MCF 10A (cell line): ENCODE measurements at regions not wholly inside any gene's neighbourhood (a gene's known extent, or its start where the extent isn't known, plus 50 kb on each side); places are given as distances from the start of the nearest gene placed in this dataset.

Experiments used
- BruUV-seq: library from RNA; stranded (reverse); fragments of 400-500 nt; replicated peaks from 2 replicates; lab custom pipeline; 2021; lab: Mats Ljungman, UMichigan
- CTCF ChIA-PET: fragments of 300-600 bp; sonication (Branson Sonifier 250); formaldehyde crosslinking; extraction: SDS; loops from one replicate; lab custom pipeline; 2021; ENCODE audit warnings: antibody characterized with exemption, inconsistent platforms; lab: Yijun Ruan, JAX
- POLR2A ChIA-PET: fragments of 300-600, 350-650 bp; sonication (Branson Sonifier 250); formaldehyde crosslinking; extraction: SDS; loops from one replicate; lab custom pipeline; 2020; ENCODE audit warnings: antibody characterized with exemption, inconsistent platforms; lab: Yijun Ruan, JAX
- DNase-seq: peaks from one replicate; pipeline ENCODE4 v3.0.0-alpha.2; 2018; ENCODE audit not compliant: unreplicated experiment
- H3K27ac Mint-ChIP-seq: one replicate; pipeline ENCODE4 v1.8.0; 2022; ENCODE audit warnings: mild to moderate bottlenecking, low read depth, mixed read lengths; ENCODE audit not compliant: unreplicated experiment
- H3K27me3 Mint-ChIP-seq: one replicate; pipeline ENCODE4 v1.8.0; 2022; ENCODE audit warnings: mixed read lengths; ENCODE audit not compliant: insufficient read depth, unreplicated experiment
- H3K36me3 Mint-ChIP-seq: one replicate; pipeline ENCODE4 v1.8.0; 2022; ENCODE audit warnings: mild to moderate bottlenecking, moderate library complexity, mixed read lengths; ENCODE audit not compliant: insufficient read depth, unreplicated experiment
- H3K4me1 Mint-ChIP-seq: one replicate; pipeline ENCODE4 v1.8.0; 2022; ENCODE audit warnings: mixed read lengths; ENCODE audit not compliant: insufficient read depth, unreplicated experiment
- H3K4me3 Mint-ChIP-seq: one replicate; pipeline ENCODE4 v1.8.0; 2022; ENCODE audit warnings: mild to moderate bottlenecking, moderate library complexity, mixed read lengths; ENCODE audit not compliant: unreplicated experiment
- H3K9me3 Mint-ChIP-seq: one replicate; pipeline ENCODE4 v1.8.0; 2022; ENCODE audit warnings: mixed read lengths; ENCODE audit not compliant: unreplicated experiment
- intact Hi-C: fragments of 100-400 bp; cut with micrococcal nuclease; formaldehyde crosslinking; loops from 2 replicates; pipeline ENCODE4 v1.14.1; 2022
- TF ChIP-seq, protein P1 (sequence below): fragments of 200-600 bp; IDR thresholded peaks from one replicate; pipeline ENCODE4 v1.8.0; 2022; ENCODE audit warnings: antibody characterized with exemption, mild to moderate bottlenecking; ENCODE audit not compliant: unreplicated experiment

DNA sequence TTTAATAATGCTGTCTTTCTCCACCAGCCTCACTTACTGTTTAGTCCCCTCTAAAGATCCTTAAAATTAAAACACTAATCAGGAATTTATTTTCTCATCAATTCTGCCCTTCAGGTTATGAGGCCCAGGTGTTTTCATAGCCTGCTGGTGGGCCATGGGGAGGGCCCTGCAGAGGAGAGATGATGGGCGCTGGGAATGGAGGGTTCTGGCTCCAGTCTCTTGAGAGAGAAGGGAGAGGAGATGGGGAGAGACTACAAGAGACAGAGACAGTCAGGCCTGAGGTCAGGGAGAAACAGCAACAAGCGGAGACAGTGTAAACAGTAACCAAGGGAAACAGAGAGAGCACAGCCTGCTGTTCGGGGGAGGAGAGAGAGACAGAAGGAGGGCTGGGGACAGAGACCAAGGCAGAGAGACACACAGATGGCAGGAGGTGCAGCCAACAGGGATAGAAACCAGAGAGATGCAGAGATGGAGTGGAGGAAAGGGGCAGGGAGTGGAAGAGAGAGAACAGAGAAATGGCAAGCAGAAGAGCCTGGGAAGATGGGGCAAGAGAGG is 187.3 kb upstream of the SYT13 start:
- TF ChIP-seq, protein P1, sequence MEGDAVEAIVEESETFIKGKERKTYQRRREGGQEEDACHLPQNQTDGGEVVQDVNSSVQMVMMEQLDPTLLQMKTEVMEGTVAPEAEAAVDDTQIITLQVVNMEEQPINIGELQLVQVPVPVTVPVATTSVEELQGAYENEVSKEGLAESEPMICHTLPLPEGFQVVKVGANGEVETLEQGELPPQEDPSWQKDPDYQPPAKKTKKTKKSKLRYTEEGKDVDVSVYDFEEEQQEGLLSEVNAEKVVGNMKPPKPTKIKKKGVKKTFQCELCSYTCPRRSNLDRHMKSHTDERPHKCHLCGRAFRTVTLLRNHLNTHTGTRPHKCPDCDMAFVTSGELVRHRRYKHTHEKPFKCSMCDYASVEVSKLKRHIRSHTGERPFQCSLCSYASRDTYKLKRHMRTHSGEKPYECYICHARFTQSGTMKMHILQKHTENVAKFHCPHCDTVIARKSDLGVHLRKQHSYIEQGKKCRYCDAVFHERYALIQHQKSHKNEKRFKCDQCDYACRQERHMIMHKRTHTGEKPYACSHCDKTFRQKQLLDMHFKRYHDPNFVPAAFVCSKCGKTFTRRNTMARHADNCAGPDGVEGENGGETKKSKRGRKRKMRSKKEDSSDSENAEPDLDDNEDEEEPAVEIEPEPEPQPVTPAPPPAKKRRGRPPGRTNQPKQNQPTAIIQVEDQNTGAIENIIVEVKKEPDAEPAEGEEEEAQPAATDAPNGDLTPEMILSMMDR = no peak
- Mint-ChIP-seq H3K27ac (no peak overlapping the region), H3K36me3 (no peaks in the 10 kb centered on the region), H3K4me1 (no peaks in the 10 kb centered on the region), H3K4me3 (no peak overlapping the region), H3K9me3 (no peaks in the 10 kb centered on the region), H3K27me3 (peaks cover 36% of the 10 kb centered on the region)
- no TSS peak for BruUV-seq
- intact Hi-C loops = no loop called here
- no peak for DNase-seq
- POLR2A ChIA-PET = no interaction called here
- CTCF ChIA-PET = no interaction called here

DNA sequence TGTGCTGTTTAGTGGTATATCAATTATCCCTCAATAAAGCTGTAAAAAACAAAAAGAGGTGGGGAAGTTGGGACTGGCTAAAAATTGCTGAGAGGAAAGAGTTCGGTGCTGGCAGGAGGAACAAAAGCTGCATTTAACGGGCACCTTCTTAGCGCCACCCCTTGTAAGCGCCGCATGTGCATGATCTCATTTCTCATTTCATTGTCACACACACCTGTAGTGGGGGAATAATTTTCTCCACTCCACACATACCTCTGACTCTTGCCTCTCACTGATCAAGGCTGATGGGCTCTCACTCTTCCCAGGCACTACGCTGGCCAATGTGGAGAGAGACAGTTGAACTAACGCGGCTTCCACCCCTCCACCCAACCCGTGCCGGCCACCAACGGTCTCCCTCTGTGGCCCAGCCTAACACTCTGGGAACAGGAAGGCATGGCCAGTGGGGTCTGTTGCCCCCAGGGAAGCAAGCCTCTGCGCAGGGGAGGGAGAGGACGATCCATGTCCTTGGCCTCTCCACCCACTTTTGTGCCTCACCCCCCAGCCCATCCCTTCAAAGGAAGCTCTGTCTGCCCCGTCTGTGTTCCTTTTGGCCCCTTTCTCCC is 186.7 kb upstream of the SYT13 start:
- H3K27me3 Mint-ChIP-seq = peaks cover 30% of the 10 kb centered on the region
- H3K27ac Mint-ChIP-seq = no peak overlapping the region
- no peak for DNase-seq
- no peaks in the 10 kb centered on the region for H3K9me3 Mint-ChIP-seq
- ChIA-PET CTCF (interaction anchor here (0.9 kb wide), 1 partner anchor 198 kb away, joined by 3 read pairs; no protein-coding TSS in a partner anchor), POLR2A (no interaction called here)
- BruUV-seq = no TSS peak
- TF ChIP-seq, protein P1 = no peak
- intact Hi-C loops = no loop called here
- H3K4me3 Mint-ChIP-seq = no peak overlapping the region
- no peaks in the 10 kb centered on the region for H3K36me3 Mint-ChIP-seq
- no peaks in the 10 kb centered on the region for H3K4me1 Mint-ChIP-seq

DNA sequence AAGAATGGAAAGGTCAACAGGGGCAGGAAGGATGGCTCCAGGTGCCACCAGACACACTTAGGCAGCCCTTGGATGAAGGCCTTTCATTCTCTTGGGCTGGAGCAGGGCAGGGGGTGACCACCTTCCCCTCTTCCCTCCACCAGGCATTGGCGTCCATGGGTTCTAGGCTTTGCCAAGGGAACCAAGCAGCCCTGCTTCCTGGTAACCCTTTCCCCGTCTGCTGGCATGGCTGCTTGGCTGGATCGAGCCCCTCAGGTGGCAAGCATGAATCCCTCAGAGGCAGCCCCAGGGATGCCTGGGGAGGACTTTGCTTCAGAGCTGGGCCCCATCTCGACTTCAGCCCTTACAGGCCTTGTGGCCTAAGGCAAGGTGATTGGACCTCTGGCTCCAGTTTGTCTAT is 185.1 kb upstream of the SYT13 start:
- no peaks in the 10 kb centered on the region for H3K9me3 Mint-ChIP-seq
- H3K4me3 Mint-ChIP-seq = no peak overlapping the region
- POLR2A ChIA-PET = no interaction called here
- no TSS peak for BruUV-seq
- DNase-seq = no peak
- no peaks in the 10 kb centered on the region for H3K36me3 Mint-ChIP-seq
- peaks cover 17% of the 10 kb centered on the region for H3K27me3 Mint-ChIP-seq
- CTCF ChIA-PET = interaction anchor here (0.7 kb wide), 1 partner anchor 19 kb away, joined by 3 read pairs; no protein-coding TSS in a partner anchor
- no peaks in the 10 kb centered on the region for H3K4me1 Mint-ChIP-seq
- TF ChIP-seq, protein P1 = no peak
- no peak overlapping the region for H3K27ac Mint-ChIP-seq
- intact Hi-C loops = no loop called here

- no TSS peak for BruUV-seq
- POLR2A ChIA-PET = no interaction called here
Measured at GRCh38 chr11:45470794-45471167, 184.6 kb upstream of the SYT13 start.

More at GRCh38 chr11:45470794-45471167, 184.6 kb upstream of the SYT13 start:
- no peak for DNase-seq
- no peak overlapping the region for H3K27ac Mint-ChIP-seq
- no peaks in the 10 kb centered on the region for H3K9me3 Mint-ChIP-seq
- H3K4me1 Mint-ChIP-seq = no peaks in the 10 kb centered on the region
- H3K36me3 Mint-ChIP-seq = no peaks in the 10 kb centered on the region
- CTCF ChIA-PET = interaction anchor here (0.7 kb wide), 1 partner anchor 19 kb away, joined by 3 read pairs; no protein-coding TSS in a partner anchor
- H3K27me3 Mint-ChIP-seq = peaks cover 17% of the 10 kb centered on the region
- TF ChIP-seq, protein P1 = no peak
- intact Hi-C loops = no loop called here
- no peak overlapping the region for H3K4me3 Mint-ChIP-seq
